ENCODE measurements at regions not wholly inside any gene's neighbourhood (a gene's known extent, or its start where the extent isn't known, plus 50 kb on each side); places are given as distances from the start of the nearest gene placed in this dataset.

DNA sequence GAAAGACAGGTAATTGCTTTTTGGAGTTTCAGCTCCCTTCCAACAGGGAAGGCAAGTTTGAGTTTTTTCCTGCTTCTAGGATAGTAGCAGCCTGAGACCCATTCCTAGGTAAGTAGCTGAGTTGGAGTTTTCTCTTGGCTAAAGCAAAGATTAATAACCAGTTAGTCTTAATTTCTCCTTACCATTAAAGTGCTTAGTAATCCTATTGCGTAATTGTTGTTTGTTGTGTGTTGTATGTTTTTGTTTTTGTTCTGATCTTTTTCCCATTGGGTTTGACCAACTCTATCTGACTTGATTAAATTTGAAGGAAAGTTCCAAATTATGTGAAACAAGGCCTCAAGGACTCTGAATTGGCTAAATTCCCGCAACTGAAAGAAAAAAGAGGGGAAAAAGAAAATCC, 83.5 kb downstream of the TBX22 start:
- Histone ChIP-seq H3K27me3 (replicated peaks; ENCODE audit: control insufficient read depth, insufficient read depth, low read length) (no peaks in the 10 kb centered on the region), H3K36me3 (ENCODE audit: control insufficient read depth, insufficient read depth, low read length, severe bottlenecking) (no peaks in the 10 kb centered on the region), H3K9me3 (ENCODE audit: control insufficient read depth, low read length) (no peaks in the 10 kb centered on the region), H3K9ac (ENCODE audit: low read length) (no peak overlapping the region), H3K4me1 (ENCODE audit: control insufficient read depth, insufficient read depth, low read length) (no peaks in the 10 kb centered on the region), H3K4me3 (ENCODE audit: low read length) (no peak overlapping the region)
- DNase-seq (ENCODE audit: low read depth) = no peak

DNA sequence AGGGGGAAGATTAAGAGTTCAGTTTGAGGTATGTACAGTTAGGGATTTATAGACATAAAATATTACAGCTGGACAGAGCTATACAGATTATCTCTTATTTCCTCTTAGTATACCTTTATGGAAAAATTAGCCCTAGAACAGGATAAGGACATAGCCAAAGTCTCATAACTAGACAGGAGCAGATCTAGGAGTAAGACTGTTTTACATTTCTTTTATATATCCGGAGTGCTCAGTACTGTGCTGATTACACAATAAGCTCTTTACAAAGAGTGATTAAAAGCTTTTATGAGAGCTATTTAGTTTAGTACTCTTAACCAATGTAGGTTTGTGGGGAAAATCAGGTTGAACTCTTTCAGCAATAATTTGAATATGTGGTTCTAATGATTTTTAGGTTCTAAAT, 105.8 kb downstream of the TBX22 start:
- Histone ChIP-seq H3K27me3 (replicated peaks; ENCODE audit: control insufficient read depth, insufficient read depth, low read length) (no peaks in the 10 kb centered on the region), H3K9me3 (ENCODE audit: control insufficient read depth, low read length) (no peaks in the 10 kb centered on the region), H3K9ac (ENCODE audit: low read length) (no peak overlapping the region), H3K4me1 (ENCODE audit: control insufficient read depth, insufficient read depth, low read length) (no peaks in the 10 kb centered on the region), H3K36me3 (ENCODE audit: control insufficient read depth, insufficient read depth, low read length, severe bottlenecking) (no peaks in the 10 kb centered on the region), H3K4me3 (ENCODE audit: low read length) (no peak overlapping the region)
- no peak for DNase-seq (ENCODE audit: low read depth)

GRCh38 chrX:80138938-80139337, 124.4 kb downstream of the TBX22 start:
- no peaks in the 10 kb centered on the region for H3K9me3 ChIP-seq (ENCODE audit: control insufficient read depth, low read length)
- no peaks in the 10 kb centered on the region for H3K36me3 ChIP-seq (ENCODE audit: control insufficient read depth, insufficient read depth, low read length, severe bottlenecking)
- DNase-seq (ENCODE audit: low read depth) = no peak
- H3K9ac ChIP-seq (ENCODE audit: low read length) = no peak overlapping the region
- H3K4me1 ChIP-seq (ENCODE audit: control insufficient read depth, insufficient read depth, low read length) = no peaks in the 10 kb centered on the region
- H3K4me3 ChIP-seq (ENCODE audit: low read length) = no peak overlapping the region
- no peaks in the 10 kb centered on the region for H3K27me3 ChIP-seq (replicated peaks; ENCODE audit: control insufficient read depth, insufficient read depth, low read length)

GRCh38 chrX:80139564-80139963, 125.0 kb downstream of the TBX22 start:
- no peaks in the 10 kb centered on the region for H3K4me1 ChIP-seq (ENCODE audit: control insufficient read depth, insufficient read depth, low read length)
- no peaks in the 10 kb centered on the region for H3K9me3 ChIP-seq (ENCODE audit: control insufficient read depth, low read length)
- no peak for DNase-seq (ENCODE audit: low read depth)
- no peak overlapping the region for H3K9ac ChIP-seq (ENCODE audit: low read length)
- H3K4me3 ChIP-seq (ENCODE audit: low read length) = no peak overlapping the region
- H3K27me3 ChIP-seq (replicated peaks; ENCODE audit: control insufficient read depth, insufficient read depth, low read length) = no peaks in the 10 kb centered on the region
- no peaks in the 10 kb centered on the region for H3K36me3 ChIP-seq (ENCODE audit: control insufficient read depth, insufficient read depth, low read length, severe bottlenecking)

GRCh38 chrX:80170581-80170980, 156.0 kb downstream of the TBX22 start:
- H3K4me3 ChIP-seq (ENCODE audit: low read length) = no peak overlapping the region
- H3K9me3 ChIP-seq (ENCODE audit: control insufficient read depth, low read length) = peaks cover 13% of the 10 kb centered on the region
- H3K36me3 ChIP-seq (ENCODE audit: control insufficient read depth, insufficient read depth, low read length, severe bottlenecking) = no peaks in the 10 kb centered on the region
- no peak for DNase-seq (ENCODE audit: low read depth)
- no peaks in the 10 kb centered on the region for H3K27me3 ChIP-seq (replicated peaks; ENCODE audit: control insufficient read depth, insufficient read depth, low read length)
- H3K9ac ChIP-seq (ENCODE audit: low read length) = no peak overlapping the region
- H3K4me1 ChIP-seq (ENCODE audit: control insufficient read depth, insufficient read depth, low read length) = peaks cover 10% of the 10 kb centered on the region

GRCh38 chrX:80173261-80173660, 158.7 kb downstream of the TBX22 start:
- no peaks in the 10 kb centered on the region for H3K36me3 ChIP-seq (ENCODE audit: control insufficient read depth, insufficient read depth, low read length, severe bottlenecking)
- no peak overlapping the region for H3K9ac ChIP-seq (ENCODE audit: low read length)
- DNase-seq (ENCODE audit: low read depth) = no peak
- H3K4me3 ChIP-seq (ENCODE audit: low read length) = no peak overlapping the region
- peaks cover under 1% of the 10 kb centered on the region for H3K9me3 ChIP-seq (ENCODE audit: control insufficient read depth, low read length)
- H3K27me3 ChIP-seq (replicated peaks; ENCODE audit: control insufficient read depth, insufficient read depth, low read length) = no peaks in the 10 kb centered on the region
- H3K4me1 ChIP-seq (ENCODE audit: control insufficient read depth, insufficient read depth, low read length) = peaks cover 16% of the 10 kb centered on the region

GRCh38 chrX:80174925-80175574, 160.5 kb downstream of the TBX22 start:
- DNase-seq (ENCODE audit: low read depth) = no peak
- H3K27me3 ChIP-seq (replicated peaks; ENCODE audit: control insufficient read depth, insufficient read depth, low read length) = no peaks in the 10 kb centered on the region
- H3K9me3 ChIP-seq (ENCODE audit: control insufficient read depth, low read length) = no peaks in the 10 kb centered on the region
- no peaks in the 10 kb centered on the region for H3K36me3 ChIP-seq (ENCODE audit: control insufficient read depth, insufficient read depth, low read length, severe bottlenecking)
- H3K9ac ChIP-seq (ENCODE audit: low read length) = peak overlapping the region; percentile 56
- H3K4me1 ChIP-seq (ENCODE audit: control insufficient read depth, insufficient read depth, low read length) = peaks cover 16% of the 10 kb centered on the region
- peak overlapping the region; percentile 47 for H3K4me3 ChIP-seq (ENCODE audit: low read length)

DNA sequence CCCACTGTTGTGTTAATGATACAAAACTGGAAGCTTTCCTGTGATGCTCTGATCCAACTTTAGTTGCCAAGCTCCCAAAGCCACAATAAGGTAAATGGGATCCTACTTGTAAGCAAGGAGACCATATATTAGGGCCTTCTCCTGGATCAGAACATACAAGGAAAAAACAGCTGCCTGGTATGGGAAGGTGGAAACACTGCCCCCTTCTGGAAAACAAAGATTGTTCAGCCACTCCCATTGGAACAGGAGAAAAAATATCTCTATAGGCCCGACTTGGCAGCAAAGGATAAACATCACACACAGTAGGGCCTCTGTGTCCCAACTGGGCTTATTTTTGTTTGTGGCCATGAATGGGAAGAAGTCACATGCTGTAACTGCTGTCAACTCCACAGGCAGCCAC, 166.5 kb downstream of the TBX22 start:
- H3K4me1 ChIP-seq (ENCODE audit: control insufficient read depth, insufficient read depth, low read length) = peaks cover under 1% of the 10 kb centered on the region
- no peak for DNase-seq (ENCODE audit: low read depth)
- no peak overlapping the region for H3K9ac ChIP-seq (ENCODE audit: low read length)
- no peak overlapping the region for H3K4me3 ChIP-seq (ENCODE audit: low read length)
- no peaks in the 10 kb centered on the region for H3K27me3 ChIP-seq (replicated peaks; ENCODE audit: control insufficient read depth, insufficient read depth, low read length)
- H3K9me3 ChIP-seq (ENCODE audit: control insufficient read depth, low read length) = no peaks in the 10 kb centered on the region
- H3K36me3 ChIP-seq (ENCODE audit: control insufficient read depth, insufficient read depth, low read length, severe bottlenecking) = no peaks in the 10 kb centered on the region

GRCh38 chrX:80184854-80185253, 170.3 kb downstream of the TBX22 start:
- Histone ChIP-seq H3K27me3 (replicated peaks; ENCODE audit: control insufficient read depth, insufficient read depth, low read length) (no peaks in the 10 kb centered on the region), H3K9ac (ENCODE audit: low read length) (no peak overlapping the region), H3K4me3 (ENCODE audit: low read length) (no peak overlapping the region), H3K36me3 (ENCODE audit: control insufficient read depth, insufficient read depth, low read length, severe bottlenecking) (no peaks in the 10 kb centered on the region), H3K9me3 (ENCODE audit: control insufficient read depth, low read length) (no peaks in the 10 kb centered on the region), H3K4me1 (ENCODE audit: control insufficient read depth, insufficient read depth, low read length) (no peaks in the 10 kb centered on the region)
- no peak for DNase-seq (ENCODE audit: low read depth)

GRCh38 chrX:80206647-80207046, 192.1 kb downstream of the TBX22 start:
- H3K27me3 ChIP-seq (replicated peaks; ENCODE audit: control insufficient read depth, insufficient read depth, low read length) = no peaks in the 10 kb centered on the region
- no peaks in the 10 kb centered on the region for H3K36me3 ChIP-seq (ENCODE audit: control insufficient read depth, insufficient read depth, low read length, severe bottlenecking)
- H3K9me3 ChIP-seq (ENCODE audit: control insufficient read depth, low read length) = no peaks in the 10 kb centered on the region
- H3K4me3 ChIP-seq (ENCODE audit: low read length) = no peak overlapping the region
- no peak overlapping the region for H3K9ac ChIP-seq (ENCODE audit: low read length)
- DNase-seq (ENCODE audit: low read depth) = no peak
- no peaks in the 10 kb centered on the region for H3K4me1 ChIP-seq (ENCODE audit: control insufficient read depth, insufficient read depth, low read length)

- Histone ChIP-seq H3K36me3 (ENCODE audit: control insufficient read depth, insufficient read depth, low read length, severe bottlenecking) (no peaks in the 10 kb centered on the region), H3K4me3 (ENCODE audit: low read length) (no peak overlapping the region), H3K4me1 (ENCODE audit: control insufficient read depth, insufficient read depth, low read length) (no peaks in the 10 kb centered on the region), H3K9me3 (ENCODE audit: control insufficient read depth, low read length) (no peaks in the 10 kb centered on the region), H3K9ac (ENCODE audit: low read length) (no peak overlapping the region), H3K27me3 (replicated peaks; ENCODE audit: control insufficient read depth, insufficient read depth, low read length) (no peaks in the 10 kb centered on the region)
- DNase-seq (ENCODE audit: low read depth) = no peak
These were observed 192.8 kb downstream of the TBX22 start for GRCh38 chrX:80207327-80207726.

GRCh38 chrX:80216086-80216485, 201.5 kb downstream of the TBX22 start:
- H3K9ac ChIP-seq (ENCODE audit: low read length) = no peak overlapping the region
- H3K27me3 ChIP-seq (replicated peaks; ENCODE audit: control insufficient read depth, insufficient read depth, low read length) = no peaks in the 10 kb centered on the region
- no peaks in the 10 kb centered on the region for H3K36me3 ChIP-seq (ENCODE audit: control insufficient read depth, insufficient read depth, low read length, severe bottlenecking)
- H3K4me1 ChIP-seq (ENCODE audit: control insufficient read depth, insufficient read depth, low read length) = peaks cover 2% of the 10 kb centered on the region
- DNase-seq (ENCODE audit: low read depth) = no peak
- H3K4me3 ChIP-seq (ENCODE audit: low read length) = no peak overlapping the region
- H3K9me3 ChIP-seq (ENCODE audit: control insufficient read depth, low read length) = peaks cover 34% of the 10 kb centered on the region
